ENCODE measurements at regions not wholly inside any gene's neighbourhood (a gene's known extent, or its start where the extent isn't known, plus 50 kb on each side); places are given as distances from the start of the nearest gene placed in this dataset.

DNA sequence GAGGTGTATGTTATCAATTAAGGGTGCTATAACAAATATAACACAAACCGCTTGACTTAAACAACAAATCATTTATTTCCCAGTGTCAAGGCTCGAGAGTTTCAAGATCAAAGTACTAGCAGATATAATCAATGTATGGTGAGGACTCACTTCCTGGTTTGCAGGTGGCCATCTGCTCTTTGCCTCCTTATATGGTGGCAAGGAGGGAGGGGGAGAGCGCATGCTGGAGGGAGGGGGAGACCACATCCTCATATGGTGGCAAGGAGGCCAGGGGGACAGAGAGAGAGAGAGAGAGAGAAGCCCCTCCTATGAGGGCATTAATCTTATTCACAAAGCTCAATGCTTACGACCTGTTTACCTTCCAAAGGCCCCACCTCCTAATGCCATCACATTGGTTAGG, 372.3 kb upstream of the SPOCK3 start:
- no peak overlapping the region for H4K8ac ChIP-seq (ENCODE audit: low read length)
- no peak overlapping the region for H2AK5ac ChIP-seq (ENCODE audit: low read length, severe bottlenecking)
- no peaks in the 10 kb centered on the region for H3K79me1 ChIP-seq (replicated peaks; ENCODE audit: low read length, poor library complexity, severe bottlenecking)
- H3K4me2 ChIP-seq (ENCODE audit: low read length, poor library complexity, severe bottlenecking): no peak overlapping the region
- H3K9ac ChIP-seq (ENCODE audit: low read length): no peak overlapping the region
- H3K18ac ChIP-seq (ENCODE audit: low read depth in 1 of 2, low read length in 2 of 2): no peak overlapping the region
- H3K27ac ChIP-seq (ENCODE audit: low read length, poor library complexity, severe bottlenecking): no peak overlapping the region
- H4K91ac ChIP-seq (ENCODE audit: low read length): no peak overlapping the region
- no peaks in the 10 kb centered on the region for H3K27me3 ChIP-seq (ENCODE audit: control insufficient read depth in 1 of 2, insufficient read depth in 1 of 2, low read length in 2 of 2)
- H2BK5ac ChIP-seq (ENCODE audit: low read depth, low read length, poor library complexity, severe bottlenecking): no peak overlapping the region
- no peaks in the 10 kb centered on the region for H3K9me3 ChIP-seq (ENCODE audit: control insufficient read depth, low read length)
- no peaks in the 10 kb centered on the region for H3K36me3 ChIP-seq (ENCODE audit: control insufficient read depth in 1 of 2, insufficient read depth in 2 of 2, low read depth in 1 of 2, low read length in 2 of 2)
- no peak for DNase-seq
- no peak overlapping the region for H2BK120ac ChIP-seq (ENCODE audit: low read depth, low read length)
- no peak overlapping the region for H3K4me3 ChIP-seq (ENCODE audit: insufficient read depth in 1 of 2, low read depth in 1 of 2, low read length in 2 of 2)
- no peak overlapping the region for H2BK15ac ChIP-seq (ENCODE audit: low read depth, poor library complexity, severe bottlenecking)
- H3K4me1 ChIP-seq (ENCODE audit: control insufficient read depth, insufficient read depth, low read depth, low read length): no peaks in the 10 kb centered on the region
- no peak overlapping the region for H3K4ac ChIP-seq (ENCODE audit: low read depth in 1 of 2, low read length in 2 of 2)
- H3K23ac ChIP-seq (ENCODE audit: low read length in 2 of 2): no peak overlapping the region
- no peak overlapping the region for H2BK12ac ChIP-seq (ENCODE audit: low read length in 2 of 2)
- no peak overlapping the region for H3K14ac ChIP-seq (ENCODE audit: low read length in 2 of 2)
- 60% methylated on average over 1 of the region's 4 CpGs for WGBS
- no peak overlapping the region for H2AFZ ChIP-seq (ENCODE audit: low read depth, low read length)

DNA sequence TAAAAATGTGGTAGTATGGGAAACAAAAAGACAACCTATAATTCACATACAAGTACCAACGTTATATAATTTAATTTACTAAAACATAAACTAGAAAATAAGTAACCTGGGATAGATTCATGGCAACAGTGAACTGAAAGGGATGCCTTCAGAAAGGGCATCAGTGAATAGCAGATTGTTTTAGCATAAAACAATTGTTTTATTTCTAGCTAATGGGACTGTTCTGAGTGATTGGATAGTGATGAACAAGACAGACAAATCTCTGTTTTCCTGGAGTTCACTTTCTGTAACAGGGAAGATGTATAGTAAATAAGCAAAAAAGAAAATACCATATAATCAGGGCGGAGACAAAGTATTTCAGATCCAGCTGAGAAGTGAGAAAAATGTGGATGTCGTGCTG, 379.1 kb upstream of the SPOCK3 start:
- Histone ChIP-seq H3K79me1 (replicated peaks; ENCODE audit: low read length, poor library complexity, severe bottlenecking) (no peaks in the 10 kb centered on the region), H3K4me1 (ENCODE audit: control insufficient read depth, insufficient read depth, low read depth, low read length) (no peaks in the 10 kb centered on the region), H2BK120ac (ENCODE audit: low read depth, low read length) (no peak overlapping the region), H4K8ac (ENCODE audit: low read length) (no peak overlapping the region), H2AK5ac (ENCODE audit: low read length, severe bottlenecking) (no peak overlapping the region), H3K4me3 (ENCODE audit: insufficient read depth in 1 of 2, low read depth in 1 of 2, low read length in 2 of 2) (no peak overlapping the region), H3K4me2 (ENCODE audit: low read length, poor library complexity, severe bottlenecking) (no peak overlapping the region), H3K4ac (ENCODE audit: low read depth in 1 of 2, low read length in 2 of 2) (no peak overlapping the region), H3K9ac (ENCODE audit: low read length) (no peak overlapping the region), H2BK15ac (ENCODE audit: low read depth, poor library complexity, severe bottlenecking) (no peak overlapping the region), H2BK5ac (ENCODE audit: low read depth, low read length, poor library complexity, severe bottlenecking) (no peak overlapping the region), H2BK12ac (ENCODE audit: low read length in 2 of 2) (no peak overlapping the region), H3K36me3 (ENCODE audit: control insufficient read depth in 1 of 2, insufficient read depth in 2 of 2, low read depth in 1 of 2, low read length in 2 of 2) (no peaks in the 10 kb centered on the region), H3K9me3 (ENCODE audit: control insufficient read depth, low read length) (no peaks in the 10 kb centered on the region), H3K27me3 (ENCODE audit: control insufficient read depth in 1 of 2, insufficient read depth in 1 of 2, low read length in 2 of 2) (no peaks in the 10 kb centered on the region), H4K91ac (ENCODE audit: low read length) (no peak overlapping the region), H3K23ac (ENCODE audit: low read length in 2 of 2) (no peak overlapping the region), H3K27ac (ENCODE audit: low read length, poor library complexity, severe bottlenecking) (no peak overlapping the region), H2AFZ (ENCODE audit: low read depth, low read length) (no peak overlapping the region), H3K14ac (ENCODE audit: low read length in 2 of 2) (no peak overlapping the region), H3K18ac (ENCODE audit: low read depth in 1 of 2, low read length in 2 of 2) (no peak overlapping the region)
- 61% methylated on average over 2 of the region's 3 CpGs for WGBS
- no peak for DNase-seq

DNA sequence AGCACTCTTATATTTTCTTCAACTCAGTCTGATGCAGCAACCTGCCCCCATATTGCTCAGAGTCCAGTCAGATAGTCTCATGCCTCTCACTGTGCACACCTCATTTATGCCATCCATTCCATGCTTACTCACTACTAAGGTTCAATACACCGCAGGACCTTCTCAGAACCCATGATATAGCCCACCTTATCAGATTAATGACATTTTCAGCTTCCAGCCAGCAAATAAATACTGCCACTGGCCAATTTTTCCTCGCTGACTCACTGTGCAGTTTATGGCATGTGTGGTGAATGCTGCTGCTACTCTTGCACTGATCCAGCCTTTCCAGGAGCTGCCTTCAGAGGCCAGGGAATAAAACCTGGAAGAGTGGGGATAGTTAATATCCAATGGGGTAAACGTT, 380.6 kb upstream of the SPOCK3 start:
- no peak overlapping the region for H3K9ac ChIP-seq (ENCODE audit: low read length)
- no peak overlapping the region for H2AK5ac ChIP-seq (ENCODE audit: low read length, severe bottlenecking)
- H3K9me3 ChIP-seq (ENCODE audit: control insufficient read depth, low read length): no peaks in the 10 kb centered on the region
- no peak overlapping the region for H3K4me2 ChIP-seq (ENCODE audit: low read length, poor library complexity, severe bottlenecking)
- no peak overlapping the region for H4K8ac ChIP-seq (ENCODE audit: low read length)
- no peak overlapping the region for H3K4me3 ChIP-seq (ENCODE audit: insufficient read depth in 1 of 2, low read depth in 1 of 2, low read length in 2 of 2)
- no peaks in the 10 kb centered on the region for H3K36me3 ChIP-seq (ENCODE audit: control insufficient read depth in 1 of 2, insufficient read depth in 2 of 2, low read depth in 1 of 2, low read length in 2 of 2)
- no peaks in the 10 kb centered on the region for H3K79me1 ChIP-seq (replicated peaks; ENCODE audit: low read length, poor library complexity, severe bottlenecking)
- no peak overlapping the region for H3K14ac ChIP-seq (ENCODE audit: low read length in 2 of 2)
- no peak for DNase-seq
- H2BK120ac ChIP-seq (ENCODE audit: low read depth, low read length): no peak overlapping the region
- H3K4me1 ChIP-seq (ENCODE audit: control insufficient read depth, insufficient read depth, low read depth, low read length): no peaks in the 10 kb centered on the region
- no peak overlapping the region for H3K27ac ChIP-seq (ENCODE audit: low read length, poor library complexity, severe bottlenecking)
- H3K18ac ChIP-seq (ENCODE audit: low read depth in 1 of 2, low read length in 2 of 2): no peak overlapping the region
- WGBS: 21% methylated on average over 2 of the region's 3 CpGs
- no peak overlapping the region for H3K23ac ChIP-seq (ENCODE audit: low read length in 2 of 2)
- no peak overlapping the region for H2AFZ ChIP-seq (ENCODE audit: low read depth, low read length)
- H2BK15ac ChIP-seq (ENCODE audit: low read depth, poor library complexity, severe bottlenecking): no peak overlapping the region
- H2BK5ac ChIP-seq (ENCODE audit: low read depth, low read length, poor library complexity, severe bottlenecking): no peak overlapping the region
- no peak overlapping the region for H4K91ac ChIP-seq (ENCODE audit: low read length)
- H3K27me3 ChIP-seq (ENCODE audit: control insufficient read depth in 1 of 2, insufficient read depth in 1 of 2, low read length in 2 of 2): no peaks in the 10 kb centered on the region
- no peak overlapping the region for H2BK12ac ChIP-seq (ENCODE audit: low read length in 2 of 2)
- H3K4ac ChIP-seq (ENCODE audit: low read depth in 1 of 2, low read length in 2 of 2): no peak overlapping the region

DNA sequence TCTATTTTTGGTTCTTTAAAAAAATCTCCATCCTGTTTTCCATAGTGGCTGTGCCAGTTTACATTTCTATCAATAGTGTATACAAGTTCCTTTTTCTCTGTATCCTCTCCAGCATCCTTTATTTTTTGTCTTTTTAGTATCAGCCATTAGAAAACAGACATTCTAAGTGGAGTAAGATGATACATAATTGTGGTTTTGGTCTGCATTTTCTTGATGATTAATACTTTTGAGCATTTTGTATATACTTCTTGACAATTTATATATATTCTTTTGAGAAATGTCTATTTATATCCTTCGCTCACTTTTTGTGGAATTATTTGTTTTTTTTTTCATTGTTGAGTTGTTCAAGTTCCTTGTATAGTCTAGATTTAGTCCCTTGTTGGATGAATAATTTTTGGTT, 382.2 kb upstream of the SPOCK3 start:
- H4K8ac ChIP-seq (ENCODE audit: low read length): no peak overlapping the region
- H2AFZ ChIP-seq (ENCODE audit: low read depth, low read length): no peak overlapping the region
- H3K23ac ChIP-seq (ENCODE audit: low read length in 2 of 2): no peak overlapping the region
- no peak overlapping the region for H3K27ac ChIP-seq (ENCODE audit: low read length, poor library complexity, severe bottlenecking)
- no peak overlapping the region for H3K18ac ChIP-seq (ENCODE audit: low read depth in 1 of 2, low read length in 2 of 2)
- H2AK5ac ChIP-seq (ENCODE audit: low read length, severe bottlenecking): no peak overlapping the region
- no peak overlapping the region for H4K91ac ChIP-seq (ENCODE audit: low read length)
- no peak overlapping the region for H3K4ac ChIP-seq (ENCODE audit: low read depth in 1 of 2, low read length in 2 of 2)
- no peaks in the 10 kb centered on the region for H3K79me1 ChIP-seq (replicated peaks; ENCODE audit: low read length, poor library complexity, severe bottlenecking)
- 0% methylated on average over 1 of the region's 1 CpG for WGBS
- no peak overlapping the region for H2BK120ac ChIP-seq (ENCODE audit: low read depth, low read length)
- no peaks in the 10 kb centered on the region for H3K27me3 ChIP-seq (ENCODE audit: control insufficient read depth in 1 of 2, insufficient read depth in 1 of 2, low read length in 2 of 2)
- no peak overlapping the region for H3K4me2 ChIP-seq (ENCODE audit: low read length, poor library complexity, severe bottlenecking)
- H3K4me1 ChIP-seq (ENCODE audit: control insufficient read depth, insufficient read depth, low read depth, low read length): no peaks in the 10 kb centered on the region
- no peak for DNase-seq
- no peaks in the 10 kb centered on the region for H3K9me3 ChIP-seq (ENCODE audit: control insufficient read depth, low read length)
- H3K9ac ChIP-seq (ENCODE audit: low read length): no peak overlapping the region
- H2BK12ac ChIP-seq (ENCODE audit: low read length in 2 of 2): no peak overlapping the region
- H3K4me3 ChIP-seq (ENCODE audit: insufficient read depth in 1 of 2, low read depth in 1 of 2, low read length in 2 of 2): no peak overlapping the region
- H3K14ac ChIP-seq (ENCODE audit: low read length in 2 of 2): no peak overlapping the region
- no peak overlapping the region for H2BK15ac ChIP-seq (ENCODE audit: low read depth, poor library complexity, severe bottlenecking)
- H3K36me3 ChIP-seq (ENCODE audit: control insufficient read depth in 1 of 2, insufficient read depth in 2 of 2, low read depth in 1 of 2, low read length in 2 of 2): no peaks in the 10 kb centered on the region
- H2BK5ac ChIP-seq (ENCODE audit: low read depth, low read length, poor library complexity, severe bottlenecking): no peak overlapping the region
